Gastrocnemius medialis (tissue), 4 donors: ENCODE measurements at regions not wholly inside any gene's neighbourhood (a gene's known extent, or its start where the extent isn't known, plus 50 kb on each side); places are given as distances from the start of the nearest gene placed in this dataset.

Experiments
- CTCF ChIP-seq, 5 experiments: fragments of 450-650 bp in 3 of 5; fragments of 200-600 bp in 2 of 5; sonication (generic) in 2 of 5; IDR thresholded peaks in 4 of 5; conservative IDR thresholded peaks in 1 of 5; 1 replicate in 4 of 5; 2 replicates in 1 of 5; pipeline ENCODE4 v1.5.1; 2016 to 2019; ENCODE audit warnings: antibody characterized with exemption in 5 of 5, mild to moderate bottlenecking in 3 of 5, moderate library complexity in 3 of 5
- POLR2A ChIP-seq, 2 donors: fragments of 450-650 bp; IDR thresholded peaks; one replicate each; pipeline ENCODE4 v1.6.1; 2017; ENCODE audit warnings: antibody characterized with exemption in 2 of 2, mild to moderate bottlenecking in 2 of 2, moderate library complexity in 2 of 2

- TF ChIP-seq CTCF (IDR thresholded peaks at IDR 0.05 in 4 of 5, conservative IDR thresholded peaks at IDR 0.05 in 1 of 5) (no peak), POLR2A (IDR thresholded peaks at IDR 0.05) (no peak)
These were observed 478.7 kb downstream of the PDCD6IP start for GRCh38 chr3:34277110-34277509.
